ENCODE measurements at regions not wholly inside any gene's neighbourhood (a gene's known extent, or its start where the extent isn't known, plus 50 kb on each side); places are given as distances from the start of the nearest gene placed in this dataset.

DNA sequence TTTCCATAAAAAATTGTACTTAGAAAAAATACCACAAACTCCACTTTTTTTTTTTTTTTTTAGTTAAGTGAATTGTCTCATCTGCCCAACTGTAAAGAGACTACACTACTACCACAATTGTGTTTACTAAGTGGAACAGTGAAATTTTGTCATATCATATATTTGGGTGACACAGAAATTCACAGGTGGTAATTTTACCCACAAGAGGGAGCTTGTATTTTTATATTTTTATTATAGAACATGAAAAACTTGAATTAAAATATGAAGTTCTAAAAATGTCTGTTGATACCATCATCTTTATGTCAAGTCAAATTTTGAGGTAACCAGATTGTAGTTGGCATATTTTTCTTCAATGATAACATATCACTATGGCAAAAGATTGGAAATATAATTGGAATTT lies 329.4 kb upstream of the SOX5 start:
- DNase-seq (ENCODE audit: low read depth): no peak

DNA sequence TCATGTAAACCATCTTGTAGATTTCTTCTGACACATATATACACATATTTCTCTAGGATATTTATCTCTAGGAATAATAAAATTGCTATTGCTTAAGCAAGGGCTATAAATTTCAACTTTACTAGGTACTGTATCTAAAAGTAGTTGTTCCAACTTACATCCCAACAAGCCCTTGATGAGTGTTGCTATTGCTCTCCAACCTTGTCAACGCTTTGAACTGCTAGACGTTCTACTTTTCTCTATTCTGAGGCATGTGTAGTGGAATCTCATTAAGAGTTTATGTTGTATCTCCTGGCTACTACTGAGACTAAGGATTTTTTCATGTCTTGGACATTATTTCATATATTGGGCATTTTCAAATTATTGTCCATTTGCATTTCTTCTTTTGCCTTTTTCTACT lies 321.5 kb upstream of the SOX5 start:
- DNase-seq (ENCODE audit: low read depth): no peak

DNA sequence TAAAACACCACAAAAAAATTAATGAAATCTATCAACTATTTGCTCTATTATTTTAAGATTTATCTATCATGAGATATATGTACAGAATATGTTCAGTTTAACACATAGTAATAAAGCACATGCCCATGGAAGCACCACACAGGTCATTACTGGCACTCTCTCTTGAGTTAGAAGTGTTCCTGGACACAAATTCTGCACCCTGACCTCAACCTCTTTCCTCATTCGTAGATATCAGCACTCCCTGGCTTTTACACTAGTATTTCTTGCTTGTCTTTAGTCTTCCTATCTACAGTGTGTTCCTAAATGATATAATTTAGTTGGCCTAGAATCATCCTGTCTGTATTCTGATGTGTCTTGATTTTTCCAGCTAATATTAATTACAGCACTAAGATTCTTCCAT lies 321.0 kb upstream of the SOX5 start:
- DNase-seq (ENCODE audit: low read depth): no peak

DNA sequence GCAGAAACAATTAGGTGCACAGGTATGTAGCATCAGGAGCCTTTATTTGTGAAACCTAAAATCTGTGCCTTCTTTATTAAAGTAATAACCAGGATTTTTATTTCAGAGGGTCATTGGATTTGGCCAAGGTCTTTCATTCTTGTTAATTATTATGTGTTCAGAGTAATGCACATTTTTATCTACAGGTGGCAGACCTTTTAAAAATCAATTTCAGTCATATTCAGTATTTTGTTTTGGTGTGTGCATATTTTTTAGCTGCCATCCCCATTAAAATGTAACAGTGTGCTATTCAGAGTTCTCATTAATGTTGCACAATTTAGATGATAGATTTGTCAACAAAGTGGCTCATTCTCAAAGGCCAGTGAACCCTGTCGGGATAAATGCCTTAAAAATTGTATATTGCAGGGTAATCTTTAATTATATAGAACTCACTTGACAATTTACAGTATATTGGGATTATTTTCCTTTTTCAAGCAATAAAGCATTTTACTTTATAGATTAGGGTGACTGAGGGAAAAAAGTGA lies 319.3 kb upstream of the SOX5 start:
- no peak for DNase-seq (ENCODE audit: low read depth)

DNA sequence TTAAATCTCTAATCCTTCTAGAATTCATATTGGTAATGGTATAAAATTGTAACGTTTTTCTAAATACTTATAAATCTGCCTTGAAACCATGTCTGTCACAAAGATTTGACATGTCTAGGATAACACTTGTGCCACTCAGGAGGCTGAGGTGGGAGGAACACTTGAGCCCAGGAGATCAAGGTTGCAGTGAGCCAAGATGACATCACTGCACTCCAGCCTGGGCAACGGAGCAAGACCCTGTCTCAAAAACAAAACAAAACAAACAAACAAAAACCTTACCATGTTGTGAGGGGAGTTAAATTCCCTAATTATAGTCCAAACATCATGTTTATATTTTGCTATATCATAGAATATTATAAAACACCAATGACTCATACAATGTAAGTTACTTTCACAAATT lies 317.5 kb upstream of the SOX5 start:
- DNase-seq (ENCODE audit: low read depth): no peak

DNA sequence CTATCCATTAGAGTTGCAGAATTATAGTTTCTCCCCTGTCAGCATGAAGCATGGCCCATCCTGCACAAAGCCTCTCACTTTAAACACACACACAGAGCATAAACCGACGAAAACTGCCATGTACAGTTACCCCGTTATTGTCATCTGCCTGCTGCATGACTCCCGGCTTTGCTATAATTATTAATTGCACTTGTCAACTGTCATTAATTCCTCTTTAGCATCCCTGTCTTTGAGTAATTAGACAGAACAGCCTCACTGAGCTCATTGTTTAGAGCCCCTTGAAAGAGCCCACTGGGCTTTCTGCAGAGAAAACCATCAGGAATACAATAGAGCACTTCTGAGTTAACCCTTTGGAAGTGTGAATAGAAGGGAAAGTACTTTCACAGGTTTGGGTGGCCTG lies 307.2 kb upstream of the SOX5 start:
- DNase-seq (ENCODE audit: low read depth): no peak

DNA sequence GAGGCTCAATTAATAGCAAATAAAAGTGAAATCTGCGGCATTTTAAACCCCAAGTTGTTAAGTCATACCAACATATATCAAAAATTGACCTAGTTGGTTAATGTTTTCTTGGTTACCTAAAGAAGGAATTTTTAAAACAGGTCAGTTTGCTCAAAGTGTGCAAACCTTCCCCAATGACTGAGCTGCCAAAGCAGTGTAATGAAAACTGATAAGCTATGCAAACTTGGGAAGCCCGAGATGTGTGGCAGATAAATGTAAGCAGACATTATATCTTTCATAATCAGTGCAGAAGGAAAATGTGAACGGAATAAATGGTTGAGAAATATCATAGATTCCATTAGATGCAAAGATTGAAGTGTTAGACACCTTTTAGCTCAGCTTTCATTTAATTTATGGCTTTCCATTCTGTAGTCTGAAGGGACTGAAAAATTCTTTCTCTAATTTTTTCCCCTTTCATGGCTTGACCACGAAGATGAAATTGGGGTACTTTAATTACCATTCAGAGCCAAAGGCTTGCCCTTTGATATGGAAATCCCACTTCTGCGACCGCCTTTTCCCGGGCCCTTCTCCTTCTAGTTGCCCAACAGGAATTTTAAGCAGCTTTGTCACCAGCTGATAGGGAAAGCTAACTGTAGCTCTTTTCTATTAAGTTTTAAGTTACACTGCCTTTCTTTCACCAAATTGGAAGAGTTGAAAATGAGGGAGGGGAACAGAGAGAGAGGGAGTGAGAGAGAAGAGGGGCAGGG lies 306.6 kb upstream of the SOX5 start:
- DNase-seq (ENCODE audit: low read depth): no peak

DNA sequence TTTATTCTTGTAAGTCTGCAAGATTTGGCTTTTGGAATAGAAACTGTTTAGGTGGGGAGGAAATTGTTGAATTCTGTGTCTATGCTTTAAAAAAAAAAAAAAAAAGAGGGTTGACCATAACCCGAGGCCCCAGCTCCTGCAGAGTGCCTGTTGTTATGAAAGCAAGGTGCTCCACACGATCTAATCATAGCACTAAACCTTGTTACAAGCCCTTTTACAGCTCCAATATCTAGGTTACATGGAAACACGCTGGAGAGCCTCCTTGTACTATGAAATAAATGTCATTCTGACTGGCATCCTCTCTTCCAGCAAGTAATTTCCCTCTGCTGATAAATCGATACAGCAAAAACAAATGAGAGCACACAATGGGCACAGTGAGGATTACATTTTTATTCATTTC lies 303.1 kb upstream of the SOX5 start:
- no peak for DNase-seq (ENCODE audit: low read depth)

DNA sequence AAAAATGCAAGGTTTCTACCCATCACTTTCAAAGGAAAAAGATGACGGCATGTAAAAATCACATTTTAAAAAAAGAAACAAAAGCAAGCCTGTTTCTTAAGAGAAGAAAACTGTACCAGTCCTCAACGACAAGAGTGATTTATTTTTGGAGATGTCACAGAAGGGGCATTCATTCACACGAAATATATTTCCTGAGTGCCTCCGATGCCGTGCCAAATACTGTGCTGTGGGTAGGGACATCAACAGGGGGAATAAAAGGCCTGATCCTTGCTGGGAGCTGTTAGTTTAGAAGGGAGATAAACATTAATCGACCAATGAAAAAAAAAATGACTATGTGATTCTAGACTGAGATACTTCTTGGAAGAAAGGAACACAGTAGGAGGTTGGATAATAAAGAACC lies 297.5 kb upstream of the SOX5 start:
- no peak for DNase-seq (ENCODE audit: low read depth)

DNA sequence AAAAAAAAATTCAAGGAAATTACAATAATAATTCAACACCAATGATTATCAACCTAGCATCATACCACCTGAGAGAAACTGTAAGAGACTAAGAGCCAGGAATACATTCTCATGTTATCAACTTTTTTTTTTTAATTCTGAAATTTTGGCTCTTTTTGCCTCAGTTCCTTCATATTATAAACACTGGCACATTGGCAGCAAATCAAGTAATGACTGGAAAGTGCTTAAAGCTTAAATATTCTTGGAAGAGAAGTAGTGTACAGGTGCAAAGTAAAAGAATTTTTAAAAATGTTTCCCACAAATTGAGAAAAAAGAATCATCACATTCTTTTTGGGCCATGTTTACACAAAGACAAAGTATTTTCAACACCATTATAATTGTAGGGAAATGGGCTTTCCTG lies 296.9 kb upstream of the SOX5 start:
- DNase-seq (ENCODE audit: low read depth): no peak

DNA sequence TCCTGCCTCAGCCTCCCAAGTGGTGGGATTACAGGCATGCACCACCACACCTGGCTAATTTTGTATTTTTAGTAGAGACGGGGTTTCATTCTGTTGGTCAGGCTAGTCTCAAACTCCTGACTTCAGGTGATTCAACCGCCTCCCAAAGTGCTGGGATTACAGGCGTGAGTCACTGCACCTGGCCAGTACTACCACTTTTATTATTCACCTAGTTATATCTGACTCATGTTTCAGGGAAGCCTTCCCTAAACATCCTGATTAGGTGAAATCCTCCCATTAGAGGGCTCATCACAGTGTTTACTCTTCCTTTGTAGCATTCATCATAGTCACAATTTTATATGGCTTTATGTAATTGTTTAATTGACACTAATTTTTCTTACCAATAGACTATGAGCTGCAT lies 295.3 kb upstream of the SOX5 start:
- no peak for DNase-seq (ENCODE audit: low read depth)

DNA sequence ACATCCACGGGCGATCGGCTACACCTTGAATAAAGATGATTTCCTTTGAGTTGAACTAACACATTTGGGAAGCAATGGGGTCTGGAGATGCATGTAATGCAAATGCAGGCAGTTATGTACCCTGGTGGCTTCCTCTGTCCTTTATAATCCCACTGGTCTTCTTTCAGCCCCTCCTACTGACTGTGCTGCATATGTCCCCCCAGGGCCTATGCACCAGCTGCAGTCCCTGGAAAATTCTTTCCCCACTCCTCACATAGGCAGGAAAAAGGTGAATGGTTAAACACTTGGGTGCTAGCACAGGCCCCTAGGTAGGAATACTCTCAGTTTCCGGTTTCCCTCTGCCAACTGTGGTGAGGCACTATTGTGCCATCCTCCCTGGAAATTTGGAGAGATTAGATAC lies 294.8 kb upstream of the SOX5 start:
- DNase-seq (ENCODE audit: low read depth): no peak

DNA sequence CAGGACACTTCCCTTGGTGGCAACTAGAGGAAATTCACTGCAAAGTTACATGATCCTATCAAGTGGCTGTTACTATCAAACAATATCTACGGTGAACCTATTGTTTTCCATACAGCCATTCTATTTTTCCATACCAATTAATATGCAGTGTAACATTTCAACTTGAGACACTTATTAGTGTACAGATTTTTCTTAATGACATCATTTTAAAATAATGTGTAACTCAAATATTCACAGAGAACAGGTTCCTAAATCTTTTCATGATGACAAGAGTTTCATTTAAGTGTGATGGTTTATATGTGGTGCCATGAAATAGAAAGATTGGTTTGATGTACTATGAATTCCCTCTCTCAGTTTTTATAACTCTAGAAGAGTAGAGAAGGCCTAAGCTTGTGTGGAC lies 291.2 kb upstream of the SOX5 start:
- no peak for DNase-seq (ENCODE audit: low read depth)

DNA sequence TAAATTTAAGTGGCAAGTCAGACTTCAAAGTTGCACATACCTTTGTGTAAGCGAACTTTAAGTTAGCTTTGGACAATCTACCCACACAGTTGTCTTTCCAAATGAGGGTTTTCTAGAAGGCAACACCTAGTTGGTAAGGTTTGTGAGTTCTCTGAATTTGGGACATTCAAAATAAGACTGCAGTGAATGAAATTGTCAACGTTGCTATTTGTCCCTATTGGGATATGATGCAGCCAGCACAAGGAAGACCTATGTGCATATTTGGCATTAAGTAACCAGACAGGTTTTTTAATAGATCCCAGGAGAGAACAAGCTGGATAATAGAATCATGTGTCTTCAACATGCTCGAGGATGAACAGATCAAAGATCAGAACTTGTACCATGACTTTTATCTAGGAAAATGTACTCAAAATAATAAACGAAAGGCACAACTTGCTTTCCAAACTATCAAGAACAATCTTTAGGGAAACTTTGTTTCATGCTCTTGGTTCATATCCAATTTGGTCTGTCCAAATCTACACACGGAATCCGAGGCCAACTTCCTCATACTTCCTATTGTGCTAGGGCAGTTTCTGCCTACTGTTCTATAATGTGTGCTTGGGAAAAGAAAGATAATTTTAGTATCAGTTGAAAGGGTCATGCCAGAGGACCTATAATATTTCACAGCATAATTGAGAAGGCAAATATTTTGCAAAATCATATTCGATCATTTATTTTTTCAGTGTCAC lies 284.2 kb upstream of the SOX5 start:
- DNase-seq (ENCODE audit: low read depth): no peak

DNA sequence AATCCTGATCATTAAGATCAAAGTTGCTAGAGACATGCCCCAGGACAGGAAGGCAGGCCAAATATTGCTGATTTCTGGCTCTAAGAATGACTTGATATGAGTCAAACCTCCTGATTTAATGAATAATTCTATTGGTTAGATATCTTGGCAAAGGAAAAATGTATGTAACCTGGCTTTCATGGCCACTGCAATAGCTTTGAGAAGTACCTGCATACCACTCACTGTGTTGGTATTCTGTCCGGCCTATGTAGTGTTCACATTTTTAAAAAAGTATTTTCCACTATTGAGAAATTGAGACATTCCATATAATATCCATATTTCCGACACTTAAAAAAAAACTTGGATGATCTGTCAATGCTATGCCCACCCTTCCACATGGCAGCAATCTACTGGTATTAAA lies 283.1 kb upstream of the SOX5 start:
- no peak for DNase-seq (ENCODE audit: low read depth)

DNA sequence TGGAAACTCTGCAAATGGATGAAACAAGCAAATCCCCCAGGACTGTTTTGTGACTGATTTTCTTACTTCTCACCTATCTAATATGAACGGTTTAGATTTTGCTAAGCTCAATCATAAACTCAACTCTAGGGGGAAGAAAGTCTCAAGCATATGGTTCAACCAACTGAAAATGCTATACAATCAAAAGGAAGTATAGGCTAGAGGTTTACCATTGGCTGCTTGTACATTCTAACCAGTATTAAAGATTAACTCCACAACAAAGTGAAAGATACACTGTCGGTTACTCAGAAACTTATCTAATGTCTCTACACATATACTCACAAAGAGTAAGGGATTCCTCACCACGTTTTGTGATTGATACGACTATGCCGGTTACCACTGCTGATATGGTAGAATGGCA lies 281.8 kb upstream of the SOX5 start:
- DNase-seq (ENCODE audit: low read depth): no peak

DNA sequence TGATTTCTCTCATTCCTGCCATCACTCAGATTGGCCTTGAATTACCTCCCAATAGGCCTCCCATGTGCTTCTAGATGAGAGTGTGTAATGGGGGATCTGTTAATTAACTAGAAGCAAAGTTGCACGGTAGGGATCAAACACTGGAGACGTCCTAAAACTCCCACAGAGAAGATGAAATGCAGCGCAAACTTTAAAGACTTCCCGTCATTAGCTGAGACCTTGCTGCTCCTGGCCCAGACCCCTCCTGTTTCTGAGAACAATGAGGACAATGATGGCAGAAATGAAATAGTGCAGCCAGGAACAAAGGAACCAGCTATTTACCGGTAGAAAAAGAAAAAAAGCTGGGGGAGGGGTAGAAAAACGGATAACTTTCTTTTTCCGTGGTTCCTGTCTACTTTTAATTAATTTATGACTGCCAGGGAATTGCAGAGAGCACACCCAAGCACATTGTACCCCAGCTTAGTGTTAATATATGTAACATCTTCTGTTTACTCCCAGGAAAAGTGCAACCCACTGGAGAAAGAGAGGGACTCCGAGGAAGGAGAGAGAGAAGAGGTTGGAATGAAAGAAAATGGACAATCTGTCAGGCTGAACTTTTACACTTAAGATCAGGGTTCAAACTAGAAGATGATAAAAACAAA lies 280.7 kb upstream of the SOX5 start:
- no peak for DNase-seq (ENCODE audit: low read depth)

DNA sequence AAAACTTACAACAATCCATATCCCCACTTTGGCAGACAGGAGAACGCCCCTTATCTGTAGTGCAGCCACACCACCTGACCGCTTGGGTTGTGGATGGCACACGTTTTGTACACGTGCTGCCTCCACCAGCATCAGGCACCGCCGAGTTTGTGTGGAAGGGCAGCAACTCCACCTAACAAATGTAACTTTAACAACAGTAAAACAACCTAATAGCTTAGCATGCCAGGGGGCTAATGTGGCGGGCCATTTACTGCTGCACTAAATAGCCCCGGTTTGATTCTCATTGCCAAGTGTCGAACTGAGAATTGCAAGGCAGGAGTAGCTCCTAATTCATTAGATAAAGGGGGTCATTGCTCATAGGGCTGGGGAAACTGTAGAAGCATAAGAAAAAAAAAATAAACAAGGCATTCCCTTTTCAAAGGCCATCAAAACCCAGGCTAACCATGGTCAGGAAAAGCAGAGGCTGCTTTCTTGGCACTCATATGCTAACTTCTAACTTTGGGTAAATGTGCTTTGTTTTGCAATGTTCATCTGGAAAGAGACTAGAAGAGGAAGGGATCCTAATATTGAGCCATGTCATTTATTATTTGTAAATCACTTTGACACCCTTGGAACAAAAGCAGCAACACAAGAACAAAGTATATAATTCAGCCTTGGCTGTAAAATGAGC lies 279.7 kb upstream of the SOX5 start:
- DNase-seq (ENCODE audit: low read depth): no peak

DNA sequence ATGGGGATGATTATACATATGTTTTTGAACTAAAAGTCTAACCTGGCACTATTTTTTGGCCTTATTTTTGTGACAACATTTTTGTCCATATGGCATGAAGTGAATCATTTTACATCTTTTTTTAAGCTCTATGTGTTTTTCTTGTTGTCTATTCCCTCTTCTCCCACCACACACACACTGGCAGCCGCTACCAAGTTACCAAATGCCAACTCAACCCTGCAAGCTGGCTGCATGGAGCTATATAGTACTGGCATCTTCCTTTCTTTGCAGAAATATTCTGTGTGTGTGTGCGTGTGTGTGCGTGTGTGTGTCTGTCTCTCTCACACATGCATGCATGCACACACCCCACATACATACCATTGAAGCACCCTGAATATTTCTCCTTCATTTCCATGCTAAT lies 278.9 kb upstream of the SOX5 start:
- no peak for DNase-seq (ENCODE audit: low read depth)

DNA sequence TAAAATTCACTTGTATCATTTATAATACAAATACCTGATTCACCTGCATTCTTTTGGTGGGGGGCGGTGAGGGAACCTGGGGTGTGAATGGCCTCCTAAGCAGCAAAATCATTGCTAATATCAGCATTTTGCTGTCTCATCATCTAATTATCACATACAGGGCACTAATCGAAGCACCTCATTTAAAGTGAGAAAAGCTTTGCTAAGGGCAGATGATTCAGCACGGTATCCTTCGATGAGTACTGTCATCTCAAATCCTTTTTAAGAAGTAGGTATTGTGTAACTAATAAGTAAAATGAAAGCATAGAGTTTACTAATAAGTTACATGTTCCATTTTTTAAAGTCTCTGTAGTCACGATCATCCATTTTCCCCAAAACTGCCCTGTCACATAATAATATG lies 278.1 kb upstream of the SOX5 start:
- DNase-seq (ENCODE audit: low read depth): no peak

DNA sequence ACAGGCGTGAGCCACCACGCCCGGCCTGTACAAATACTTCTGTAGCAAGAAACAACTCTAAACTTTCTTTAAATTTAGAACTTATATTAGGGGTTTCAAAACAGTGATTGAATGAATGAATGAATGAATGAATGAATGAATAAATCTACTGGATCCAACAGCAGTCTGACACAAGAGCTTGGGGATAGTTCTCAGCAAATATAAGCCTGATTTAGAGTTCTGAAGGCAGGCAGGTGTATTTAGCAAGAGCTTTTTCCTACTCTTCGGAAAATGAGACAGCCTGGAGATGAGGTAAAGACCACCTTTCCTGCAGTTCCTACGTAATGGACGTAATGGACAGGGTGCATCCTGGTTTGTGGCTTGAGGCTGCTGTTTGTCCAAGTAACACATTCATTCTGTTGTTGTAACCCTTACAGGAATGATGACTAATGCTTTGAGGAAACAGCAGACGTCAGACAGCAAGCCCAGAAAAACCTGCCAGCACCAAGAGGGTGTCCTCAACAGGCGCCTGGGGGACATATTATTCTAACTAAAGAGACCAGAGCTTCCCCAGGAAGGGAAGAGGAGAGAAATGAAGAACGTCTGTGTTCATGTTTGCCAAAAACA lies 277.4 kb upstream of the SOX5 start:
- DNase-seq (ENCODE audit: low read depth): no peak

DNA sequence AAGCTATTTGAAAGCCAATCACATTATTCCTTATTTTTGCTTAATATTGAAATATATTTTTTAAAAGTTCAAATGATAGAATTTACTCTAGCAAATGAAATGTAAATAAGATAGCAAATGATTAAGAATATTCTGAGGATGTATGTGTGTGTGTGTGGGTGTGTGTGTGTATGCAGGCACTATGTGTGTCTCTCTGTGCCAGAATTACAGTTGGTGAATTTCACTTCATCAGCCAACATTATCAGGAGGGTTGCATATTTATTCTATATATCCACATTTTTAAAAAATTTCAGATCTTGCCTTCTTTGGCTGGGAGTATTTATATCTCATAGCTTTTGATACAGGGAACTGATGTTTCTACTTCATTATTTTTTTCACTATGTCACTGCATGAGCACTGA lies 274.9 kb upstream of the SOX5 start:
- no peak for DNase-seq (ENCODE audit: low read depth)
